HepG2 (cell line): ENCODE measurements at regions not wholly inside any gene's neighbourhood (a gene's known extent, or its start where the extent isn't known, plus 50 kb on each side); places are given as distances from the start of the nearest gene placed in this dataset.

Experiments
- ATAC-seq: fragments of 200-7000 bp; cut with Tn5 transposase; 3 replicates; pipeline ENCODE4 v1.9.1; 2020; ENCODE audit warnings: mild to moderate bottlenecking, moderate library complexity
- BruUV-seq: library from RNA; stranded (reverse); fragments of 400-500 nt; replicated peaks from 2 replicates; lab custom pipeline; 2021; lab: Mats Ljungman, UMichigan
- CTCF ChIA-PET: fragments of 300-600 bp; formaldehyde crosslinking; extraction: SDS; loops from one replicate; lab custom pipeline; 2021; ENCODE audit warnings: low total read pairs, inconsistent platforms, low intra/inter-chr PET ratio; lab: Yijun Ruan, JAX
- POLR2A ChIA-PET: fragments of 350-600 bp; sonication (Branson Sonifier 250); formaldehyde crosslinking; loops from one replicate; lab custom pipeline; 2020; ENCODE audit warnings: antibody characterized with exemption, inconsistent platforms; lab: Yijun Ruan, JAX
- DNase-seq: peaks from one replicate; pipeline ENCODE4 v3.0.0-alpha.2; 2015; ENCODE audit warnings: low spot score
- FAIRE-seq: peaks from 3 replicates; lab custom pipeline; 2011; peaks lifted over from hg19 to GRCh38; lab: Jason Lieb, UNC
- H2AFZ ChIP-seq: one replicate; pipeline ENCODE4 v1.6.1; 2011; ENCODE audit warnings: low read length, inconsistent platforms
- H3K27ac ChIP-seq: fragments of 300-600 bp; 3 replicates; pipeline ENCODE4 v1.8.0; 2011; ENCODE audit warnings: mixed run types, mild to moderate bottlenecking, mixed read lengths, low read length, inconsistent platforms; ENCODE audit not compliant: insufficient read depth; ENCODE audit errors: extremely low read length
- H3K27me3 ChIP-seq, 2 experiments: fragments of 200-600 bp in 1 of 2; 2 replicates in 1 of 2; 3 replicates in 1 of 2; pipeline versions ENCODE4 v1.6.0 to v1.8.0; 2011; ENCODE audit warnings: low read length in 2 of 2, mild to moderate bottlenecking in 2 of 2, moderate library complexity in 2 of 2, inconsistent platforms in 1 of 2; ENCODE audit not compliant: insufficient read depth in 2 of 2, control insufficient read depth in 1 of 2
- H3K36me3 ChIP-seq, 2 experiments: fragments of 200-600 bp in 1 of 2; replicated peaks in 1 of 2; 2 replicates in 1 of 2; 3 replicates in 1 of 2; pipeline versions ENCODE4 v1.5.1 to v1.8.0; 2011; ENCODE audit warnings: low read length in 2 of 2, inconsistent platforms in 1 of 2; ENCODE audit not compliant: insufficient read depth in 2 of 2, control insufficient read depth in 1 of 2
- H3K4me1 ChIP-seq: 2 replicates; pipeline ENCODE4 v1.5.1; 2012; ENCODE audit warnings: low read length, inconsistent platforms; ENCODE audit not compliant: insufficient read depth
- H3K4me2 ChIP-seq: 2 replicates; pipeline ENCODE4 v1.6.0; 2011; ENCODE audit warnings: low read depth, low read length, inconsistent platforms
- H3K4me3 ChIP-seq, 3 experiments: fragments of 200-600 bp in 1 of 3; sonication (generic), shearing (Covaris generic) in 1 of 3; replicated peaks in 1 of 3; 2 replicates each; pipeline ENCODE4 v1.5.1; 2011 to 2016; ENCODE audit warnings: low read length in 3 of 3, inconsistent platforms in 2 of 3, low read depth in 2 of 3, mild to moderate bottlenecking in 2 of 3, control low read depth in 1 of 3, mixed read lengths in 1 of 3; ENCODE audit not compliant: insufficient read depth in 1 of 3
- H3K79me2 ChIP-seq: one replicate; pipeline ENCODE4 v1.6.1; 2011; ENCODE audit warnings: low read length, inconsistent platforms; ENCODE audit not compliant: insufficient read depth
- H3K9ac ChIP-seq: 2 replicates; pipeline ENCODE4 v1.6.0; 2011; ENCODE audit warnings: mild to moderate bottlenecking, low read depth, low read length, inconsistent platforms; ENCODE audit not compliant: insufficient read depth
- H3K9me3 ChIP-seq: 2 replicates; pipeline ENCODE4 v1.5.1; 2012; ENCODE audit warnings: mild to moderate bottlenecking, low read length
- H4K20me1 ChIP-seq: 2 replicates; pipeline ENCODE4 v1.6.0; 2011; ENCODE audit warnings: inconsistent platforms, mild to moderate bottlenecking, low read length, moderate library complexity; ENCODE audit not compliant: insufficient read depth
- BCL6 ChIP-seq: IDR thresholded peaks from 2 replicates; pipeline ENCODE4 v1.6.1; 2016; ENCODE audit warnings: missing genetic modification reagents, missing compliant biosample characterization
- FOXA3 ChIP-seq: IDR thresholded peaks from 2 replicates; pipeline ENCODE4 v1.6.1; 2016; ENCODE audit warnings: missing genetic modification reagents, missing compliant biosample characterization
- PAF1 ChIP-seq: IDR thresholded peaks from 2 replicates; pipeline ENCODE4 v1.6.1; 2016; ENCODE audit warnings: missing genetic modification reagents, missing compliant biosample characterization
- PCBP1 ChIP-seq: fragments of 200-400 bp; formaldehyde crosslinking; IDR thresholded peaks from 2 replicates; pipeline ENCODE4 v1.6.1; 2017; ENCODE audit warnings: mild to moderate bottlenecking, low read depth, low read length, borderline replicate concordance
- PRDM10 ChIP-seq: sonication (generic); formaldehyde crosslinking; IDR thresholded peaks from 2 replicates; pipeline ENCODE4 v1.4.0; 2020; ENCODE audit warnings: low read depth, missing genetic modification reagents
- RBFOX2 ChIP-seq: fragments of 200-400 bp; formaldehyde crosslinking; IDR thresholded peaks from 2 replicates; pipeline ENCODE4 v1.6.1; 2017; ENCODE audit warnings: low read depth, mild to moderate bottlenecking, low read length
- RORA ChIP-seq: sonication (generic); formaldehyde crosslinking; IDR thresholded peaks from 2 replicates; pipeline ENCODE4 v1.5.0; 2020; ENCODE audit warnings: mild to moderate bottlenecking, missing genetic modification reagents, moderate library complexity
- SKIL ChIP-seq: sonication (generic); formaldehyde crosslinking; IDR thresholded peaks from 2 replicates; pipeline ENCODE4 v1.8.0; 2022; ENCODE audit warnings: missing genetic modification reagents, mild to moderate bottlenecking, moderate library complexity, borderline replicate concordance
- ZFAT ChIP-seq: sonication (generic); formaldehyde crosslinking; conservative IDR thresholded peaks from 2 replicates; pipeline ENCODE4 v1.8.1; 2023; ENCODE audit warnings: missing genetic modification reagents, inconsistent platforms
- ZFP90 ChIP-seq: sonication (generic); formaldehyde crosslinking; IDR thresholded peaks from 2 replicates; pipeline ENCODE4 v1.8.0; 2022; ENCODE audit warnings: missing genetic modification reagents, mild to moderate bottlenecking, inconsistent platforms, borderline replicate concordance
- ZNF501 ChIP-seq: sonication (generic); formaldehyde crosslinking; IDR thresholded peaks from 2 replicates; pipeline ENCODE4 v1.5.1; 2020; ENCODE audit warnings: mild to moderate bottlenecking, moderate library complexity, missing genetic modification reagents
- ZNF556 ChIP-seq: sonication (generic); formaldehyde crosslinking; IDR thresholded peaks from 2 replicates; pipeline ENCODE4 v1.4.0; 2020; ENCODE audit warnings: mild to moderate bottlenecking, missing genetic modification reagents, borderline replicate concordance
- WGBS: methylation state at CpG from one replicate; pipeline ENCODE4 v1.1.6; 2017; ENCODE audit warnings: low lambda C conversion rate; 5-methylcytosine and 5-hydroxymethylcytosine counted together
- in situ Hi-C: cut with HindIII; loops from 2 replicates; pipeline ENCODE4 v1.10.0; 2017; ENCODE audit warnings: low pct_unique_long_range_greater_than_20kb; ENCODE audit not compliant: extremely low pct_ligation_motif_present
- intact Hi-C: fragments of 100-400 bp; cut with micrococcal nuclease; formaldehyde crosslinking; loops from one replicate; pipeline ENCODE4 v1.10.0; 2022; ENCODE audit not compliant: unreplicated experiment

GRCh38 chr4:137452799-137453198 is 79.5 kb downstream of the PCDH18 start:
- H3K4me1 ChIP-seq, result no peaks in the 10 kb centered on the region
- no peaks in the 10 kb centered on the region for H4K20me1 ChIP-seq
- no peak for TF ChIP-seq ZNF556 (CRISPR knock-in tag)
- TF ChIP-seq RBFOX2, result no peak
- no peak for TF ChIP-seq PAF1
- TF ChIP-seq ZFP90, result no peak
- TF ChIP-seq, all 625 proteins: peak for 0
- no TSS peak for BruUV-seq
- no peak for ATAC-seq
- Histone ChIP-seq H3K9ac (no peak overlapping the region), H3K4me3 (no peak overlapping the region), H3K79me2 (no peaks in the 10 kb centered on the region), H3K27ac (no peak overlapping the region), H3K36me3 (no peaks in the 10 kb centered on the region), H3K4me2 (no peak overlapping the region), H3K27me3 (no peaks in the 10 kb centered on the region), H3K9me3 (no peaks in the 10 kb centered on the region), H2AFZ (no peak overlapping the region)
- intact Hi-C loops (no loop called here), in situ Hi-C loops (no loop called here)
- no peak for FAIRE-seq
- DNase-seq, result no peak
- 20% methylated on average over 1 of the region's 1 CpG for WGBS
- POLR2A ChIA-PET, result no interaction called here
- CTCF ChIA-PET, result no interaction called here

GRCh38 chr4:137451172-137451825 is 81.0 kb downstream of the PCDH18 start:
- Histone ChIP-seq H3K4me3 (no peak overlapping the region), H3K9me3 (no peaks in the 10 kb centered on the region), H3K27ac (no peak overlapping the region), H3K4me2 (no peak overlapping the region), H3K79me2 (no peaks in the 10 kb centered on the region), H2AFZ (no peak overlapping the region), H3K4me1 (no peaks in the 10 kb centered on the region), H3K27me3 (no peaks in the 10 kb centered on the region), H4K20me1 (no peaks in the 10 kb centered on the region), H3K9ac (no peak overlapping the region), H3K36me3 (no peaks in the 10 kb centered on the region)
- ChIA-PET POLR2A (no interaction called here), CTCF (no interaction called here)
- 12% methylated on average over 3 of the region's 3 CpGs for WGBS
- intact Hi-C loops, result no loop called here
- DNase-seq, result no peak
- no peak for FAIRE-seq
- BruUV-seq, result no TSS peak
- no peak for ATAC-seq
- in situ Hi-C loops, result no loop called here
- TF ChIP-seq ZNF501, result no peak
- TF ChIP-seq PCBP1, result no peak
- TF ChIP-seq SKIL (CRISPR knock-in tag), result no peak
- TF ChIP-seq BCL6 (CRISPR knock-in tag), result no peak
- no peak for TF ChIP-seq RORA (CRISPR knock-in tag)
- TF ChIP-seq ZNF556 (CRISPR knock-in tag), result no peak
- TF ChIP-seq PRDM10 (CRISPR knock-in tag), result no peak
- TF ChIP-seq FOXA3 (CRISPR knock-in tag), result no peak
- TF ChIP-seq ZFAT (CRISPR knock-in tag), result no peak
